ENCODE measurements at regions not wholly inside any gene's neighbourhood (a gene's known extent, or its start where the extent isn't known, plus 50 kb on each side); places are given as distances from the start of the nearest gene placed in this dataset.

DNA sequence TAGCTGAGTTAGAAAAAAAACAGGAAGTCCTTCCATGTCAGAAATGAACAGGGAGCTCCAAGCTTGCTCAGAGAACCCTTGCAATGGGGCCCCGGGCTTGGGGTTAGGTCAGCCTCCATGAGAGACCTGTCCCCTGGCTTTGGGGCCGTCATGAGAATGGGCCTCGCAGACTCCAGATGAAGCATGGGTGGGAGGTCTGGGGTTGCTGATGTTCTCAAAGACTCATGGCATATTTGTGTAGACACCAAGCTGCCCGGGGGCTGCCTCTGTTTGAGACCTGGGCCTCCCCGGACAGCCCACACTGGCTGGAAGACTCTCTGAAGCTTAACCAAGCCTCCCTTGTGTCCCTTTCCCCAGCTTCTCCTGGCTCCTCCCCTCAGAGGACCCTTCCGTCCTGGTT is 186.3 kb downstream of the IRX2 start:
- TF ChIP-seq, protein P1, sequence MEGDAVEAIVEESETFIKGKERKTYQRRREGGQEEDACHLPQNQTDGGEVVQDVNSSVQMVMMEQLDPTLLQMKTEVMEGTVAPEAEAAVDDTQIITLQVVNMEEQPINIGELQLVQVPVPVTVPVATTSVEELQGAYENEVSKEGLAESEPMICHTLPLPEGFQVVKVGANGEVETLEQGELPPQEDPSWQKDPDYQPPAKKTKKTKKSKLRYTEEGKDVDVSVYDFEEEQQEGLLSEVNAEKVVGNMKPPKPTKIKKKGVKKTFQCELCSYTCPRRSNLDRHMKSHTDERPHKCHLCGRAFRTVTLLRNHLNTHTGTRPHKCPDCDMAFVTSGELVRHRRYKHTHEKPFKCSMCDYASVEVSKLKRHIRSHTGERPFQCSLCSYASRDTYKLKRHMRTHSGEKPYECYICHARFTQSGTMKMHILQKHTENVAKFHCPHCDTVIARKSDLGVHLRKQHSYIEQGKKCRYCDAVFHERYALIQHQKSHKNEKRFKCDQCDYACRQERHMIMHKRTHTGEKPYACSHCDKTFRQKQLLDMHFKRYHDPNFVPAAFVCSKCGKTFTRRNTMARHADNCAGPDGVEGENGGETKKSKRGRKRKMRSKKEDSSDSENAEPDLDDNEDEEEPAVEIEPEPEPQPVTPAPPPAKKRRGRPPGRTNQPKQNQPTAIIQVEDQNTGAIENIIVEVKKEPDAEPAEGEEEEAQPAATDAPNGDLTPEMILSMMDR (IDR thresholded peaks at IDR 0.05 in 8 of 11, conservative IDR thresholded peaks at IDR 0.05 in 3 of 11) = no peak
- no peak for TF ChIP-seq POLR2AphosphoS5 (IDR thresholded peaks at IDR 0.05)

All from spleen (tissue), 7 donors.